DMS153 treated with DMSO at 0.1 percent for 48 hours (cell line): ENCODE measurements at regions not wholly inside any gene's neighbourhood (a gene's known extent, or its start where the extent isn't known, plus 50 kb on each side); places are given as distances from the start of the nearest gene placed in this dataset.
"Not testable (repeated sequence)": the region's sequence is repeated elsewhere in the genome, so short reads cannot be mapped to it uniquely, and the experiment has no call there.

Experiments used
- DNase-seq: peaks from one replicate; lab custom pipeline; 2025; ENCODE audit not compliant: unreplicated experiment; lab: John Stamatoyannopoulos, UW

DNA sequence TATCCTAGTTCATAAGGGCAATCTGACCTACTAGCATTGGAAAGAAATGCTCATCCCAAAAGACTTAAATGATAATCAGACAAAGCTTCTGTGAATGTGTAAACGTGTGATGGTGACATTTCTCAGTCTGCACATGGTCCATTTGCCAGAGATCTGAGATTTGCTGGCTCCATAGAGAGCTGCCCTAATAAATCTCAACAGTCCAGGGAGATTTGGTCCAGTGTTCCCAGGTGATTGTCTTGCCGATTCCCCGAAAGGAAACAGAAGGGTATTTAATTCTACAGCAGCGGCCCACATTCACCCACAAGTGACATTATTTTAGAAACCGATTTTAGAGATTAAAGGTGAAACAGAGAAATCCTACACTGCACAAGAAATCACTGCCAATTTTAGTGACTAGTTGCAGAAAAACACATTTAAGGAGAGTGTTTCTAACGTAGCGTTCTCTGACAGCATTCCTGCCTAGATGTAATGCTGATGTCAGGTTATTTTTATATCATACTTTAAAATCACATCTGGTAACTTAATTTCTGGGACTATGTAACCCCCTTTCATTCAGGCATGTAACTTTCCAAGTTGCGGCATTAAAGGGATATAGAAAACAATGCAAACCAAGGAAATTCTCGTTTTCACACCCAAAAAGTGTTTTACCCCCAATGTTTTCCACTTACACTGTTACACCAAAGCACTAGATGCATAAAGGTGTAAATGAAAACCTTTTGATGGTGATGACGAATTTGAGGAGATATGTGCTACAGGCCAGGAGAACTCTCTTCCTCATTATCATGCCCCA lies 231.9 kb upstream of the FN1 start:
- DNase-seq, result no peak

DNA sequence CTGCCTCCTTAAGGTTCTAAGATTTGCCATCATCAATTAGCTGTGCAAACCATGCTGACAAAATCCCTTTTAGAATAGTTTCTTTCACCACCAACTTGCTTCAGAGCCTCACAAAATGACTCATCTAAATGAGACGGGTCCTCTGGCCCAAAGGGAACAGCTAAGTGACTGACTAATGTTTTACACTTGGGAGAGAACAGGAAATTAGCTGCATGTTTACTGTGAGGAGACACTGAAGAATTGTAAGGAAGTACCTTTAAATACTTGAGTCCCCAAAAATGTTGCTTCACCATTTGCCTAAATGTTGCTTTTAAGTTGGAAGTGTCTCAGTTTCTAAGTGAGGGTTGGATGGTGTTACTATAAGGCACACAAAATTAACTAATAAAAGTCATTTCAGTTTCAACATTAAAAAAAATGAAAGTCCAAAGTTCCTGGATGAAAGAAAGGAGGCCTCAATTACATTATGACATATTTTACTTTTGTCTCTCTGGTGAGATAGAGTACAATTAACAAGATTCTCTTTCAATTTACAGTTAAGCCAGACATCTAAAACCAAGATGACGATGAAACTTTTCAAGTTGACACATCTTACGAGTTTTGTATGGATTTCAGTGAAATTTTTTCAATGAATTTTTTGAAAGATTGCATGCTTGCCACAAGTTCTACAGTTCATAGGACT lies 229.1 kb upstream of the FN1 start:
- DNase-seq, result no peak

DNA sequence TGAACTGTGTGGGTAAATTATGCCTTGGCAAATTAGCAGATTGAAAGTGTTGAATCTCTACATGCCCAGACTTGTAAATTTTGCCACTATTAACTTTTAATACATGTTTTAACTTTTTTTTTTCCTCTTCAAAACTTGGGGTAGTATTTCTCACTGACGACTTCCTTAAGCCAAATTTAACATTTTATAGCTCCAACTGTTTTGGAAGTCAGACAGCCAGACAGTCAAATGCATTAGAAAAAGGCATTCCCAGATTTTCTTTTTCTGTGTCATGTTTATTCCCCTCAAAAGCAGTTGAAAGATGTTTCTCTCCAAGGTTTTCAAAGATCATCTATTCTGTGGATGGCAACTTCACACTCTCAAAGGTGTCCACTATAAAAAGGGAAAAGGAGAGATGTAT lies 226.8 kb upstream of the FN1 start:
- no peak for DNase-seq

DNA sequence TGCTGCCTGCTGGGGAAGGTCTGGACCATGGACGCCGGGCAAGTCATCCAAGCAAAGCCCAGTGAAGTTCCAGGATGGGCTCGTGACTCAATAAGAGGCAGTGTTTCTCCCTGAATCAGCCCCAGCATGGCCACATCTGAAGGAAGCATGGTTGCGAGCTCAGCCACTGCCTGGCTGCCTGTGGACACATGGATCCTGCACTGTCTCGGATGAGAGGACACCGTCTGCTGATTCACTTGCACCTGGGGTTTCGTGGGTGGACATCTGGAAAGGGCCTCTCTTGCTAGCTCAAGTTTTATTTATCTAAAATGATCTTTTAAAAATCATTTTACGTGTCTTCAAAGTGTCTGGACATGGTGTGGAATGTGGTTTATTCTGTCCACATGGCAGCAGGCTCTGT lies 224.8 kb upstream of the FN1 start:
- no peak for DNase-seq

DNA sequence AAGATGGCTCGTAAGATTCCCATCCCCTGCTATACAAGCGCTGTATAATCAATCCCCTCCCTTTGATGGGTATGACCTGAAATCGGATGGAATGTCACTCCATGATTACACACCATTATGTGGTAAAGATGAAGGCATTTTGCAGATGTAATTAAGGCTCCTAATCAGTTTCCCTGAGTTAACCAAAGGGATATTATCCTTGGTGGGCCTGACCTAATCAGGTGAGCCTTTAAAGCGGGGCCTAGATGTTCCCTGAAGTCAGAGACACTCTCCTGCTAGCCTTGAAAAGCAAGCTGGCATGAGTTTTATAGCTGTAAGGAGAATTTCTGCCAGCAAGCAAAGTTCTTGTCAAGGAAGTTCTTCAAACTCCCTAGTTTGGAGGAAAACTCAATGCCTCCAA lies 223.8 kb upstream of the FN1 start:
- DNase-seq, result no peak

DNA sequence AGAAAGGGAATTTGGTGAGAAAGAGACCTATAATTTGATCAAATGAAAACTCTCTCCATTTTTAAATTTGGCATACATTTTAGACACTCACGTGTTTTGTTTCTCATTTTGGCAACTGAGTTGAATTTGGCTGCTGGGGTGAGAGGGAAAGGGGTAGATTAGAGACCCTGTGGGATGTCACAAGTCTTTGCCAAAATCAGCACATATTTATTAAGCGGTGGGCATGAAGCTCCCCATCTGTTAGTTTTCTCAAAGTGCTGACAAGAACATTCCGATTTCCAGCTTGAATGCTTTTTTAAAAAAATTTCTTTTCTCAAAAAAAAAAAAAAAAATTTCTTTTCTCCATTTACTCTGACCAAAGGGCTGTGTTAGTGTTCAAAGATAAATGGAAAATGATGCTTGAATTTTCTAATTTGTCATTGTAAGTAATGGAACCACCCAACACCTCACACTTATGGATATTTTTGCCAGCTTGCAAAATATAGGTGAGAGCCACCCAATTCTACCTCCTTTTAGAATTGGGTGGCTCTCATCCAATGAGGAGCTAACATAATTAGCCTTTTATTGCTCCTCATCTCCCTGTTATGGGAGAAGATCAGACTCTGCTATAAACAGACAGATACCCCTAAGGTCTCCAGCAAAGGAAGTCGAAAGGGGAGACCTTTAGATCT lies 222.9 kb upstream of the FN1 start:
- DNase-seq, result no peak

DNA sequence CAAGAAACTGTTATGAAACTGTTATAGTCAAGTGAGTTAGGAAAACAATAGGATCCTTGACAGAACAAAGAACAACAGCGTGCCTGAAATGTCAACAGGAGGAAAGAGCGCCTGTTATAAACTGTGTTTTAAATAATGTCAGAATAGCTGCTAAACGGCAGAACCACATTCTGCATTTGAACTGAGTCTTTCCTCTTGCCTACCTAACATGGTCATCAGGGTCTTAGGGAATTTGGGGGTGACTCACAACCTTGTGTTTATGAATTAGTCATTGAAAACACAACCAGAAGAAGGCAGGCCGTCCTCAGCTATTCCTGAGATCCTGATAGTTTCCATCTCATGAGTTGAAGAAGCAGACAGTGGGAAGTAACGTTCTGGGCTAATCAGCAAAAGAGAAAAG lies 222.0 kb upstream of the FN1 start:
- DNase-seq, result no peak

DNA sequence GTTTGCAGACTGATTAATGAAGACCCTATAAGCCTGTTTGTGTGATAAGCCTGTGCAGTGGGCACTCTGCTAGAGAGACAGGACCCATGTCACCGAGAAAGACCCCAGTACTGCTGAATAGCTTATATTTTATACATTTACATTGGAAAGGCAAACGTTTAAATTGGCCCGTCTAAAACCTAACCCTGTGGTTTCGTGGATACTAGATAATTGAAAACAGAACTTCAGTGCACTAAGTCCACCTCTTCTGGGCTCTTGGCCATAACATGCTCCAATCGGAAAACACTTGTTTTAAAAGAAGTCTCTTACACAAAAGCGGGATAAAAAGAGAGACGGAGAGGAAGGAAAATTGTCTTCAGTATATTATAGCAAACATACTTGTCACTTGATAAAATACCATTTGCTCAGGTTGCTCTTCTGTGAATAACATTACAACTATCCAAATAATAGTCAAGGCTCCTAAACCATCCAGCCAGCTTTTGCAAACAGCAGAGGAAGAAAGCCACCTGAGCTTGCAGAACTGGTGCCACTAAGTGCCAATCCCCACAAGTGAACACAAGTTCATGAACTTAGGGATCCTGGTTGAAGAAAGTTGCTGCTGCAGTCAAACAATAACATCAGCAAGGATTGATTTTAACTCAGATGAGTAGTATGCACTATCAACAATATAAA lies 218.4 kb upstream of the FN1 start:
- no peak for DNase-seq

DNA sequence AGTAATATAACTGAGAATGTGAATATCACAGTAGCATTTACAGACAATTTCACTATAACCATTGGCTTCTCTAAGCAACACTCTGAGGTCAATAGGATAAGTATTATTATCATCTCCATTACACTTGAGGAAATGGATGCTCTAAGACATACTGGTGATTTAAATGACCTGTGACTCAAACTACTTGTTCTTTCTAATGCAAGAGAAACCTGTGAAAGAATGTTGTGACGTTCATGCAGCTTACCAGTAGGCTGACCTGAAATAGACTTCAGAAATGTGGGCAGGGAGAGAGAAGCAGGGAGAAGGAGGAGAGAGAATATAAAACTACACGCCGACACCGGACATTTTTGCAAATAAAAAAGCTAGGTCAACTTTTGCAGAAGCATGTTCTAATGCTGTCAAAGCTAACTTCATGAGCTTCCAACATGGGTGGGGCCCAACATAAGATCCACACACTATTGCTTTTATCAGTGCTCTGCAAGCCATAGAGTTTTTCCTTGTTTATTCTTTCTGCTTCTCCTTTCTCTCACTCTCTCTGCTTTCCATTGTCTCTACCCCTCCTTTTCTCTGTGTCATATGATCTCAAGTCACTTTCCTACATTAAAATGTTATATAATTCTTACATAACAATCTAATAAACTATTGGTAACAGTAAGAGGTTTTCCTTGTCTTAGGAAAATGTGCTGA lies 217.6 kb upstream of the FN1 start:
- DNase-seq, result no peak

DNA sequence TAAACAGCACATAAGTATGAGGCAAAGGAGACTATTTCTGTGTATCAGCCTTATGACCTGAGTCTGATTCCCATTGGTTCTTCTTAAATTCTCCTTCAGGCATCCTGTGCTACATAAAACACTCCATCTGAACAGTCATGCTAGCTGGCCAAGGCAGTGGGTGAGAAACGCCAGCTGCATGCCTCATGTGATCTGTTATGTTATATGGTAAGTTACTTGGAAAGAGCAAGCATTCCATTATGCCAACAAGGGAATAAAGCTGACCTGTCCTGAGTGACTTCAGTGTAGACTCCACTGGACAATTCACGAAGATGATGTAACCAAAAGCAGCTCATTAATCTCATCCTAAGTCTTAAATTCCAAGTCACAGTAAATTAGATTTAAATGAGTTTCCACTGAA lies 216.5 kb upstream of the FN1 start:
- no peak for DNase-seq

DNA sequence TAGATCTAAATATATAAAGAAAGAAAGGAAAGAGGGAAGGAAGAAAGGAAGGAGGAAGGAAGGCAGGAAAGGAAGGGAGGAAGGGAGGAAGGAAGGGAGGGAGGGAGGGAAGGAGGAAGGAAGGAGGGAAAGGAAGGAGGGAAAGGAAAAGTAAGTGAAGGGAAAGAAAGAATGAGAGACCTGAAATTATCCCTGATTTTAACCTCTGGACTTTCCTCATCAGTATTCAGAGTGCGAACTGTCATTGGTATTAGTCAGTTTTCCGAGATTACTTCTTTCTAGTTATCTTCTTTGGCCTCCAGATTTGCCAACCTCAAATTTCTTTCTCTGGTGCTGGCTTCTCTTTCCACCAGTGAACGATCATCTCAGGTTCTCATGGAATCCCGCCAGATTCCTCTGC lies 215.5 kb upstream of the FN1 start:
- no peak for DNase-seq

DNA sequence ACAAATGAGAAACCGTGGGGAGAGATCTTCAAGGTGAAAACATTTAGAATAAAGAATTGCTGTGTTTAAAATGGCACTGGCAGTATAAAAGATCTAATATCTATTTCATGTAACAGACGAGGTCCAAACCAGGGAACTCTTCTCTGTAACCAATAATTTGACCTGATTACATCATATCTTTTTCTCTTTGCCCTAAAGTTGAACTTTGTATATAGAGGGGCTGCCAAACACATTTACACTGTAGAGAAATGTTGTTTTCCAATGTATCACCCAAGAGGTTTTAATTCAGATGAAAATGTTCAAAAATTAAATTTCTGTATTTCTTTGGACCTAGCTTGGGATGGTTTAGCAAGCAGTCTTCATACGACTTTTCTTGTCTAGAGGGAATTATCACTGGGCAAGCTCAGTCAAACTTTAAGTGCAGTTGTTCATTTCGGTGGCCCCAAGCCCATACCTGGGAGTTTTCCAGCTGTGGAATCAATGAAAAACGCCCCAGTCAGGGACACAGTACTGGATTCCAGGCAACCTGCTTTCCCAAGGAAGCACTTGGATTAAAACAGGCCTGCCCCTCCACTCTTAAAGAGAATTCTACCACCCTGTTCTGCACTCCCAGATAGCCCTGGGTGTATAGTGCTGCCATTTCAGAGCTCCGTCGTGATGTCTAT lies 208.5 kb upstream of the FN1 start:
- no peak for DNase-seq

DNA sequence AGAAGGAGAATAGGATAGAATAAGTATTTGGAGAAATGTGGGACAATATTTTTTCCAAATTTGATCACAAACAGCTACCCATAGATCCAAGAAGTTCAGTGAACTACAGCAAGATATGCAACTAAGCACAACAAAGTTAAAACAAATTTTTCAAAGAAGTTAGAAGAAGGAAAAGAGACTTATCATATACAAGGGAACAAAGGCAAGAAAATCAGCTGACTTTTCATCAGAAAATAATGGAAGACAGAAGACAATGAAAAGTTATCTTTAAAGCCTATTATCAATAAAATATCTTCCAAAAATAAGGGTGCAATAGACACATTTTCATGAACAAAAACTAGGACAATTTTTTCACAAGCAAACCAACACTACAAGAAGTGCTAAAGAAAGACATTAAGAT lies 202.8 kb upstream of the FN1 start:
- no peak for DNase-seq

DNA sequence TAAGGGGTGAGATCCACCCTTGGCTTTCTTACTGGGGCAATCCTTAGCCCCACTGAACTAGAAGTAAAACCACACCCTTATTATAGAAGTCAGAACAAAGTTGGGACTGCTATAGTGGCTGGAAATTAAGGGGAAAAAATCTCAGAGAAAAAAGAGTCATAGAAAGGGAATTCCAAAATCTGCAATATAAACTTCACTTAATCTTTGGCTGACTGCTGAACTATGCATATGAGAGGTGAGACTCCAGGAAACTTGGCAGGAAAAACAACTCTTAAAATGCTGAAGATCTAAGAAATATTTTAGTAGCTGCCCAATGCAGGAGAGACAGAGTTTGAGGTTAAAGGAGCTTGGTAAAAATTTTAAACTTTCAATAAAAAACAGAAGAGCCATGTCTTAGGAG lies 201.8 kb upstream of the FN1 start:
- no peak for DNase-seq

DNA sequence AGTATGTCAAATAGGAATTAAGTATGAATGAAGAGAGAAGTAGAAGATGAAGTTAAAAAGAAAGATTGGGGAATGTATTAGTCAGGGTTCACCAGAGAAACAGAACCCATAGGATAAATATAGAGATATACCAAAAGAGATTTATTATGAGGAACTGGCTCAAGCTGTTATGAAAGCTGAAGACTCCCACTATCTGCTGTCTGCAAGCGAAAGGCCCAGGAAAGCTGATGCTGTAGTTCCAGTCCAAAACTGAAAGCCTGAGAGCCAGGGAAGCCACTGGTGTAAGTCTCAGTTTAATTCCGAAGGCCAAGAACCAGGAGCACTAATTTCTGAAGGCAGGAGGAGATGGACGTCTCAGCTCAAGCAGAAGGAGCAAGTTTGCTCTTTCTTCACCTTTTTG lies 200.9 kb upstream of the FN1 start:
- DNase-seq, result no peak

DNA sequence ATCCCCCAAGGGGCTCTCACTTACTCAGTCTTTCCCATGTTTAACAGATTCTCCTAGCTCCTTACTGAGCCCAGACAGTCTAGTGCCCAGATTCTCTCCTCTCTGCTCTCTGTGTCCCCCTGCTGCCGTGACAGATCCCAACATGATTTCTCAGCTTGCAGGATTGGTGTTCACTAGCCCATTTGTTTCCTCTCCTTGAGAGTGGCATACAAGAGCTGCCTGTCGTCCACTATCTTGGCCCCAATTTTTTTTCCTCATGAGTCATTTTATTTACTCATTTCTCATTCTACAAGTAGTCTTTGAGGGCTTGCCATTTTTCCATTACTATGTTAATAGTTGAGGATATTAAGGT lies 199.9 kb upstream of the FN1 start:
- no peak for DNase-seq

DNA sequence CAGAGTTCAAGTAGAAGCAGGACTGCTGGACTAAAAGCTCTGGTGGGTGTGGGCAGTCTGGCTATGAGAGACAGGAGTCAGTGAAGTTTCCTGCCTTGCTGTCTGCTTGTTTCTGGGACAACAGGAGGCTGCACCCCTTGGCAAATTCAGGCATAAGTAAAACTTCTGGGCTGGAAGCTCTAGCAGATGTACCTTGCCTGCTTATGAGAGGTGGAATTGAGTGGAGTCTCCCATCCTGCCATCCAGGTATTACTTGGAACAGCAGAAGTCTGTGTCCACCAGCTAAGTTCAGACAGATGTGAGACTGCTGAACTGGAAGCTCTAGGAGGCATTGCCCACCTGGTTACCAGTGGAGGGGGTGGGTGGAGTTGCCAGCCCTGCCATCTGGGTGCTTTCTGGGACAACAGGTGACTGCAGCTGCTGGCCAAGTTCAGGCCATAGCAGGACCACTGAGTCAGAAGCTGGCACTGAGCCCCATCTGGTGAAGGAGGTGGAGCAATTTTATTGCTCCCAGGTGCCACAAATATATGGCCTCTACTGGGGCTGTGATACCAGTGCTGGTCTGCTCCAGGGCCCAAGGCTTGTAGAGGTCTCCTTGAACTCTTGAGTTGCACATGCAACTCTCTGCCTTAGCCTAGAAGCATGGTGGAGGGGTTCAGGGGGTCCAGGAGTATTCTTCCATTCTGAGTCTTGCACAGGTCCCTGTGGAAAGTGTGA lies 199.4 kb upstream of the FN1 start:
- no peak for DNase-seq

DNA sequence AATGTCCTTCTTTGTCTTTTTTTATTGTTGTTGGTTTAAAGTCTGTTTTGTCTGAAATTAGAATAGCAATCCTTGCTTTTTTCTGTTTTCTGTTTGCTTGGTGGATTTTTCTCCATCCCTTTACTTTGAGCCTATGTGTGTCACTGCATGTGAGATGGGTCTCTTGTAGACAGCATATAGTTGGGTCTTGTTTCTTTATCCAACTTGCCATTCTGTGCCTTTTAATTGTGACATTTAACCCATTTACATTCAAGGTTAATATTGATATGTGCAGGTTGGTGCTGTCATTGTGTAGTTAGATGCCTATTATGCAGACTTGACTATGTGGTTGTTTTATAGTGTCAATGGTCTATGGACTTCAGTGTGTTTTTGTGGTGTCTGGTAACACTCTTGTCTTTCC lies 197.5 kb upstream of the FN1 start:
- DNase-seq, result no peak

DNA sequence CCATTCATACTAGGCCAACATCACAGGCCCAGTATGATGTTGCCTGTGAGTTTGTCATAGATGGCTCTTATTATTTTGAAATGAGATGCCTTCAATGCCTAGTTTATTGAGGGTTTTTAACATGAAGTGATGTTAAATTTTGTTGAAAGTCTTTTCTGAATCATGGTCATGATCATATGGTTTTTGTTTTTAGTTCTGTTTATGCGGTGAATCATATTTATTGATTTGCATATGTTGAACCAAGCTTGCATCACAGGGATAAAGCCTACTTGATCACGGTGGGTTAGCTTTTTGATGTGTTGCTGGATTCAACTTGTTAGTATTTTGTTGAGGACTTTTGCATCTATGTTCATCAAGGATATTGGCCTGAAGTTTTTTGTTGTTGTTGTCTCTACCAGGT lies 195.8 kb upstream of the FN1 start:
- DNase-seq, result no peak

DNA sequence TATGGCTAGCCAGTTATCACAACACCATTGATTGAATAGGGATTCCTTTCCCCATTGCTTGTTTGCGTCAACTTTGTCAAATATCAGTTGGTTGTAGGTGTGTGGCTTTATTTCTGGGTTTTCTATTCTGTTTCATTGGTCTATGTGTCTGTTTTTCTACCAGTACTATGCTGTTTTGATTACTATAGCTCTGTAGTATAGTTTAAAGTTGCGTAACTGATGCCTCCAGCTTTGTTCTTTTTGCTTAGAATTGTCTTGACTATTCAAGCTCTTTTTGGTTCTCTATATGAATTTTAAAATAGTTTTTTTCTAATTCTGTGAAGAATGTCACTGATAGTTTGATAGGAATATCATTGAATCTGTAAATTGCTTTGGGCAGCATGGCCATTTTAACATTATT lies 194.9 kb upstream of the FN1 start:
- not testable (repeated sequence) for DNase-seq
